Mucosa of descending colon (tissue), 3 donors: ENCODE measurements at regions not wholly inside any gene's neighbourhood (a gene's known extent, or its start where the extent isn't known, plus 50 kb on each side); places are given as distances from the start of the nearest gene placed in this dataset.

ENCODE experiments used
- ATAC-seq: fragments of 200-7000 bp; cut with Tn5 transposase; one replicate; pipeline ENCODE4 v1.9.1; 2020; ENCODE audit warnings: mild to moderate bottlenecking, moderate library complexity
- DNase-seq, 3 donors: peaks; one replicate each; pipeline ENCODE4 v3.0.0-alpha.2; 2020
- H3K36me3 ChIP-seq: fragments of 200-600 bp; one replicate; pipeline ENCODE4 v1.8.0; 2021; ENCODE audit warnings: low read depth, mild to moderate bottlenecking
- H3K4me1 ChIP-seq: fragments of 200-600 bp; one replicate; pipeline ENCODE4 v1.8.0; 2021; ENCODE audit warnings: low read depth, mild to moderate bottlenecking
- H3K4me3 ChIP-seq: fragments of 200-600 bp; one replicate; pipeline ENCODE4 v1.8.0; 2021; ENCODE audit warnings: mild to moderate bottlenecking
- H3K9me3 ChIP-seq: fragments of 200-600 bp; one replicate; pipeline ENCODE4 v1.8.0; 2021; ENCODE audit warnings: mild to moderate bottlenecking
- CTCF ChIP-seq: fragments of 200-600 bp; IDR thresholded peaks from one replicate; pipeline ENCODE4 v1.8.0; 2022; ENCODE audit warnings: antibody characterized with exemption, mild to moderate bottlenecking
- intact Hi-C, 2 donors: fragments of 100-400 bp; cut with DNase I in 1 of 2; cut with micrococcal nuclease in 1 of 2; formaldehyde crosslinking; loops; one replicate each; pipeline versions ENCODE4 v1.11.0 to v1.11.1; 2022; cut with DNase I, micrococcal nuclease
- donor health status: DM: no; HTN: no; CAD: no; lungs with moderate emphysema.
- donor health status: DM: no; HTN: no; CAD: no.
- donor health status: DM: no; HTN: yes; CAD: no.

DNA sequence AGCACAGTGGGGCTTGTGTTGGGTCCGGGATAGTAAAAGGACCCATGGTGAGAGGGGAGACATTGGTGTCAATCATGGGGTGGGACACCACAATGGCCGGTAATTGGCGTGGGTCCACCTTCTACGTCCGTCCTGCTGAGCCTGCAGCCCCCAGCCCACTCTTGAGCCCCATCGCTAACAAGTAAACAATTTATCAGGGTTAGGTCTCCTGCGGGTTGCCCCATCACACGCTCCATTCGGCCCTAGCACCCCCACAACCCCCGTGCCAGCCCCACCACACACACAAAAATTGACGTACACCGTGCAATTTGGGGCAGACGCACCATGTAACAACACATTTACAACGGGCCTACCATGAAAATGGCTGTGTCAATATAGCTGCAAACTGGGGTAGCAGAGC is 86.5 kb upstream of the HTATIP2 start:
- no peak for TF ChIP-seq CTCF
- DNase-seq (no peak), ATAC-seq (no peak)
- no peak overlapping the region for H3K4me3 ChIP-seq
- H3K4me1 ChIP-seq: no peaks in the 10 kb centered on the region
- intact Hi-C loops: no loop called here
- no peaks in the 10 kb centered on the region for H3K9me3 ChIP-seq
- no peaks in the 10 kb centered on the region for H3K36me3 ChIP-seq

GRCh38 chr11:20275987-20276965 is 87.2 kb upstream of the HTATIP2 start:
- H3K9me3 ChIP-seq: no peaks in the 10 kb centered on the region
- no peak for TF ChIP-seq CTCF
- H3K4me3 ChIP-seq: no peak overlapping the region
- no peaks in the 10 kb centered on the region for H3K4me1 ChIP-seq
- DNase-seq: no peak
- H3K36me3 ChIP-seq: no peaks in the 10 kb centered on the region
- ATAC-seq: no peak
- intact Hi-C loops: no loop called here

GRCh38 chr11:20274031-20274430 is 89.5 kb upstream of the HTATIP2 start:
- Histone ChIP-seq H3K4me1 (no peaks in the 10 kb centered on the region), H3K36me3 (no peaks in the 10 kb centered on the region), H3K9me3 (no peaks in the 10 kb centered on the region), H3K4me3 (no peak overlapping the region)
- DNase-seq (no peak), ATAC-seq (no peak)
- TF ChIP-seq CTCF: no peak
- intact Hi-C loops: no loop called here

- no peak for DNase-seq
- Histone ChIP-seq H3K4me1 (no peaks in the 10 kb centered on the region), H3K36me3 (no peaks in the 10 kb centered on the region), H3K9me3 (no peaks in the 10 kb centered on the region), H3K4me3 (no peak overlapping the region)
- TF ChIP-seq CTCF: no peak
- no peak for ATAC-seq
- intact Hi-C loops: no loop called here
These were observed 101.3 kb upstream of the DBX1 start for GRCh38 chr11:20261526-20261925.

- H3K36me3 ChIP-seq: no peaks in the 10 kb centered on the region
- H3K9me3 ChIP-seq: no peaks in the 10 kb centered on the region
- DNase-seq: no peak
- H3K4me1 ChIP-seq: no peaks in the 10 kb centered on the region
- no peak for TF ChIP-seq CTCF
- intact Hi-C loops: no loop called here
- H3K4me3 ChIP-seq: no peak overlapping the region
- no peak for ATAC-seq
These were observed 100.0 kb upstream of the DBX1 start for GRCh38 chr11:20260307-20260706.
